Loucy (cell line): ENCODE measurements at regions not wholly inside any gene's neighbourhood (a gene's known extent, or its start where the extent isn't known, plus 50 kb on each side); places are given as distances from the start of the nearest gene placed in this dataset.

ENCODE experiments used
- H2AFZ ChIP-seq: fragments of 200-600 bp; sonication (generic); 2 replicates; pipeline ENCODE4 v1.6.0; 2016; ENCODE audit warnings: antibody characterized with exemption, mild to moderate bottlenecking, low read length, moderate library complexity
- H3F3A ChIP-seq: fragments of 200-600 bp; 2 replicates; pipeline ENCODE4 v1.6.0; 2016; ENCODE audit warnings: antibody characterized with exemption, low read depth, mild to moderate bottlenecking
- H3K27me3 ChIP-seq: fragments of 200-600 bp; sonication (generic); 2 replicates; pipeline ENCODE4 v1.6.1; 2014; ENCODE audit warnings: low read length, mild to moderate bottlenecking; ENCODE audit not compliant: insufficient read depth, poor library complexity, severe bottlenecking
- H3K36me3 ChIP-seq: fragments of 200-600 bp; sonication (generic); 2 replicates; pipeline ENCODE4 v1.6.1; 2016; ENCODE audit warnings: low read length; ENCODE audit not compliant: insufficient read depth
- H3K4me1 ChIP-seq: fragments of 200-600 bp; sonication (generic); 2 replicates; pipeline ENCODE4 v1.5.1; 2014; ENCODE audit warnings: low read length, mild to moderate bottlenecking; ENCODE audit not compliant: insufficient read depth, poor library complexity, severe bottlenecking
- H3K4me2 ChIP-seq: fragments of 200-600 bp; sonication (generic); 2 replicates; pipeline ENCODE4 v1.6.0; 2014; ENCODE audit warnings: antibody characterized with exemption, low read length, low read depth, mild to moderate bottlenecking; ENCODE audit not compliant: poor library complexity, severe bottlenecking
- H3K4me3 ChIP-seq: fragments of 200-600 bp; sonication (generic); 2 replicates; pipeline ENCODE4 v1.5.1; 2014; ENCODE audit warnings: low read length, mild to moderate bottlenecking, mixed read lengths; ENCODE audit not compliant: poor library complexity, severe bottlenecking
- H3K79me2 ChIP-seq: fragments of 200-600 bp; sonication (generic); 2 replicates; pipeline ENCODE4 v1.6.1; 2014; ENCODE audit warnings: low read length; ENCODE audit not compliant: insufficient read depth
- H3K9ac ChIP-seq: fragments of 200-600 bp; sonication (generic); 2 replicates; pipeline ENCODE4 v1.6.0; 2014; ENCODE audit warnings: mild to moderate bottlenecking, low read depth, low read length, moderate library complexity; ENCODE audit not compliant: poor library complexity, severe bottlenecking
- H3K9me2 ChIP-seq: fragments of 200-600 bp; sonication (generic); replicated peaks from 2 replicates; pipeline ENCODE4 v1.6.1; 2016; ENCODE audit warnings: low read depth, low read length, mixed read lengths
- H3K9me3 ChIP-seq: fragments of 200-600 bp; sonication (generic); 2 replicates; pipeline ENCODE4 v1.6.1; 2014; ENCODE audit warnings: mild to moderate bottlenecking, antibody characterized with exemption, low read length, low read depth; ENCODE audit not compliant: insufficient read depth
- H4K20me1 ChIP-seq: fragments of 200-600 bp; sonication (generic); 2 replicates; pipeline ENCODE4 v1.6.0; 2014; ENCODE audit warnings: antibody characterized with exemption, low read length, mild to moderate bottlenecking; ENCODE audit not compliant: insufficient read depth, poor library complexity, severe bottlenecking
- EZH2phosphoT487 ChIP-seq: fragments of 200-600 bp; IDR thresholded peaks from 2 replicates; pipeline ENCODE4 v1.6.1; 2018; ENCODE audit warnings: antibody characterized with exemption, mild to moderate bottlenecking, moderate library complexity, borderline replicate concordance
- TF ChIP-seq, protein P1 (sequence below): fragments of 200-600 bp; sonication (generic); conservative IDR thresholded peaks from 2 replicates; pipeline ENCODE4 v1.5.1; 2014; ENCODE audit warnings: mild to moderate bottlenecking, antibody characterized with exemption, low read length

DNA sequence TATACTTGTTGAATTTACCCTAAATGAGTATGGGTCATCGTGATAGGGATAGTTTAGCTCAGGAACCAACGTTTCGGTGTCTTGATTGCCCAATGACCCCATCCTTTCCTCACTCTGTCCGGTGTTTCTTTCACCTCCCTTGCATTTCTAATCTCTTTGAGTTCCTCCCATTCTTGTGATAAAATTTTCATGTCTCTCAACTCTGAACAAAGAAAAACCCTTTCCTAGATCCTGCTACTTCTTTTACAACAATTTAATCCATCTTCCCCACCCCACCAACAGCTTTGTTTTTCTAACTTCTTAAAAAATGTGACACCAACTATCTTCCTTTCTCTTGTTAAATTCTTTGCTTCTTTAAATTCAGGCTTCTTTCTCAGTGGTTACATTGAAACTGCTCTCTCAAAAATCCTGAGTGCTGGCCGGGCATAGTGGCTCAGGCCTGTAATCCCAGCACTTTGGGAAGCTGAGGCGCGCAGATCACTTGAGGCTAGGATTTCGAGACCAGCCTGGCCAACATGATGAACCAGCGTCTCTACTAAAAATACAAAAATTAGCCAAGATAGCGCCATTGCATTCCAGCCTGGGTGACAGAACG is 130.3 kb upstream of the MINDY3 start:
- TF ChIP-seq, protein P1, sequence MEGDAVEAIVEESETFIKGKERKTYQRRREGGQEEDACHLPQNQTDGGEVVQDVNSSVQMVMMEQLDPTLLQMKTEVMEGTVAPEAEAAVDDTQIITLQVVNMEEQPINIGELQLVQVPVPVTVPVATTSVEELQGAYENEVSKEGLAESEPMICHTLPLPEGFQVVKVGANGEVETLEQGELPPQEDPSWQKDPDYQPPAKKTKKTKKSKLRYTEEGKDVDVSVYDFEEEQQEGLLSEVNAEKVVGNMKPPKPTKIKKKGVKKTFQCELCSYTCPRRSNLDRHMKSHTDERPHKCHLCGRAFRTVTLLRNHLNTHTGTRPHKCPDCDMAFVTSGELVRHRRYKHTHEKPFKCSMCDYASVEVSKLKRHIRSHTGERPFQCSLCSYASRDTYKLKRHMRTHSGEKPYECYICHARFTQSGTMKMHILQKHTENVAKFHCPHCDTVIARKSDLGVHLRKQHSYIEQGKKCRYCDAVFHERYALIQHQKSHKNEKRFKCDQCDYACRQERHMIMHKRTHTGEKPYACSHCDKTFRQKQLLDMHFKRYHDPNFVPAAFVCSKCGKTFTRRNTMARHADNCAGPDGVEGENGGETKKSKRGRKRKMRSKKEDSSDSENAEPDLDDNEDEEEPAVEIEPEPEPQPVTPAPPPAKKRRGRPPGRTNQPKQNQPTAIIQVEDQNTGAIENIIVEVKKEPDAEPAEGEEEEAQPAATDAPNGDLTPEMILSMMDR: no peak
- TF ChIP-seq EZH2phosphoT487: no peak
- Histone ChIP-seq H3K79me2 (no peaks in the 10 kb centered on the region), H3K27me3 (no peaks in the 10 kb centered on the region), H3K9me2 (no peaks in the 10 kb centered on the region), H3K4me1 (peaks cover 3% of the 10 kb centered on the region), H3K4me2 (no peak overlapping the region), H3K9me3 (no peaks in the 10 kb centered on the region), H2AFZ (no peak overlapping the region), H3K4me3 (no peak overlapping the region), H4K20me1 (no peaks in the 10 kb centered on the region), H3K9ac (no peak overlapping the region), H3F3A (no peaks in the 10 kb centered on the region), H3K36me3 (no peaks in the 10 kb centered on the region)

DNA sequence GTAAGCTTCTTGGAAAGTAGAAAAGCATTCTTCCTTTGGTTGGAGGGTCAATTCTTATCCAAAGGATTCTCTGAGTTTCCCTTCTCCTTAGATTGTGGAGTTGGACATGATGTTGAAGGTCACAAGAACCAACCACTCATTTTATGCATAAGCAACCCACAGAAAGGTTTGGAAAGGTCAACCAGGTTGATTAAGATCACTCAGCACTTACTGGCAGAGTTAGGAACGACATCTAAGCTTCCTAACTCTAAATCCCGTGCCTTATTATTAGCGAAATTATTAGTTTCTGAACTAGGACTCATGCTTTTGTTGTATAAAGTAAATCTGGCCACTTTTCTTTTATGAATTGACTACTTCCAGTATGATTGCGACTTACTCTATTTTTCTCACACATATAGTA is 137.0 kb upstream of the MINDY3 start:
- Histone ChIP-seq H3K79me2 (no peaks in the 10 kb centered on the region), H3K9ac (no peak overlapping the region), H3K4me1 (peaks cover 30% of the 10 kb centered on the region), H3F3A (peaks cover 7% of the 10 kb centered on the region; the same call in 1 of the 2 replicates), H3K4me2 (no peak overlapping the region), H3K9me2 (no peaks in the 10 kb centered on the region), H3K9me3 (0 out of 2 replicates have a peak, but pooled peaks cover 4% of the 10 kb centered on the region), H4K20me1 (no peaks in the 10 kb centered on the region), H3K4me3 (no peak overlapping the region), H3K36me3 (no peaks in the 10 kb centered on the region), H3K27me3 (no peaks in the 10 kb centered on the region), H2AFZ (no peak overlapping the region)
- no peak for TF ChIP-seq EZH2phosphoT487
- TF ChIP-seq, protein P1: no peak

- Histone ChIP-seq H3K36me3 (no peaks in the 10 kb centered on the region; the same call in 1 of the 2 replicates), H4K20me1 (no peaks in the 10 kb centered on the region), H3K4me1 (peaks cover 39% of the 10 kb centered on the region), H3K27me3 (no peaks in the 10 kb centered on the region), H3K79me2 (no peaks in the 10 kb centered on the region), H3K4me2 (peak overlapping the region; percentile 66), H3F3A (peaks cover 7% of the 10 kb centered on the region; the same call in 1 of the 2 replicates), H3K9me2 (no peaks in the 10 kb centered on the region), H3K9me3 (peaks cover 18% of the 10 kb centered on the region), H3K4me3 (peak overlapping the region; percentile 52), H3K9ac (no peak overlapping the region), H2AFZ (no peak overlapping the region)
- TF ChIP-seq, protein P1: no peak
- no peak for TF ChIP-seq EZH2phosphoT487
These were observed 141.3 kb upstream of the MINDY3 start for GRCh38 chr10:16001581-16001980.
